WTC11 (cell line): ENCODE measurements at regions not wholly inside any gene's neighbourhood (a gene's known extent, or its start where the extent isn't known, plus 50 kb on each side); places are given as distances from the start of the nearest gene placed in this dataset.

Experiments used
- CREM ChIP-seq: sonication (generic); formaldehyde crosslinking; IDR thresholded peaks from 2 replicates; pipeline ENCODE4 v1.8.1; 2022; ENCODE audit warnings: mild to moderate bottlenecking, missing genetic modification reagents, moderate library complexity
- CTCF ChIP-seq: fragments of 200-600 bp; IDR thresholded peaks from 2 replicates; pipeline ENCODE4 v1.8.0; 2022; ENCODE audit warnings: antibody characterized with exemption
- ESRRA ChIP-seq: sonication (generic); formaldehyde crosslinking; IDR thresholded peaks from 2 replicates; pipeline ENCODE4 v1.8.1; 2022; ENCODE audit warnings: mild to moderate bottlenecking, missing genetic modification reagents, borderline replicate concordance
- ETV6 ChIP-seq: sonication (generic); formaldehyde crosslinking; IDR thresholded peaks from 2 replicates; pipeline ENCODE4 v1.8.1; 2022; ENCODE audit warnings: mild to moderate bottlenecking, missing genetic modification reagents
- GTF2I ChIP-seq: fragments of 250-450 bp; sonication (Bioruptor Pico); conservative IDR thresholded peaks from 2 replicates; pipeline ENCODE4 v1.4.0; 2021; ENCODE audit warnings: mild to moderate bottlenecking
- JUN ChIP-seq: sonication (generic); formaldehyde crosslinking; IDR thresholded peaks from 2 replicates; pipeline ENCODE4 v1.8.0; 2023; ENCODE audit warnings: mild to moderate bottlenecking, missing genetic modification reagents
- MAX ChIP-seq: sonication (generic); formaldehyde crosslinking; IDR thresholded peaks from 2 replicates; pipeline ENCODE4 v1.8.0; 2022; ENCODE audit warnings: mild to moderate bottlenecking, missing genetic modification reagents
- RORB ChIP-seq: fragments of 250-450 bp; sonication (Bioruptor Pico); IDR thresholded peaks from 2 replicates; pipeline ENCODE4 v1.9.0; 2021; ENCODE audit warnings: mild to moderate bottlenecking
- SP1 ChIP-seq: sonication (generic); formaldehyde crosslinking; conservative IDR thresholded peaks from 2 replicates; pipeline ENCODE4 v1.8.1; 2022; ENCODE audit warnings: missing genetic modification reagents
- USF1 ChIP-seq: sonication (generic); formaldehyde crosslinking; IDR thresholded peaks from 2 replicates; pipeline ENCODE4 v1.8.0; 2022; ENCODE audit warnings: mild to moderate bottlenecking, missing genetic modification reagents
- ZNF138 ChIP-seq: sonication (generic); formaldehyde crosslinking; conservative IDR thresholded peaks from 2 replicates; pipeline ENCODE4 v1.8.1; 2022; ENCODE audit warnings: mild to moderate bottlenecking, moderate library complexity, missing genetic modification reagents
- ZNF263 ChIP-seq: sonication (generic); formaldehyde crosslinking; IDR thresholded peaks from 2 replicates; pipeline ENCODE4 v1.8.1; 2022; ENCODE audit warnings: low read depth, mild to moderate bottlenecking, moderate library complexity, missing genetic modification reagents

GRCh38 chr1:182129398-182129797, 67.9 kb upstream of the ZNF648 start:
- TF ChIP-seq MAX (CRISPR knock-in tag) (no peak), USF1 (CRISPR knock-in tag) (no peak), CTCF (no peak), GTF2I (CRISPR knock-in tag) (no peak), SP1 (no peak), ETV6 (CRISPR knock-in tag) (no peak), ESRRA (CRISPR knock-in tag) (no peak), RORB (CRISPR knock-in tag) (no peak), JUN (CRISPR knock-in tag) (no peak), ZNF138 (CRISPR knock-in tag) (no peak), CREM (CRISPR knock-in tag) (no peak), ZNF263 (no peak)
